Endothelial cell of umbilical vein (primary cell): ENCODE measurements at regions not wholly inside any gene's neighbourhood (a gene's known extent, or its start where the extent isn't known, plus 50 kb on each side); places are given as distances from the start of the nearest gene placed in this dataset.

ENCODE experiments used
- BruUV-seq: library from RNA; stranded (reverse); fragments of 400-500 nt; replicated peaks from 2 replicates; lab custom pipeline; 2021; lab: Mats Ljungman, UMichigan
- CTCF ChIA-PET: fragments of 300-600, 350-600 bp; sonication (Branson Sonifier 250); formaldehyde crosslinking; loops from one replicate; lab custom pipeline; 2021; ENCODE audit warnings: antibody characterized with exemption, inconsistent platforms; lab: Charles Lee
- POLR2A ChIA-PET: fragments of 300-600, 350-600 bp; sonication (Branson Sonifier 250); formaldehyde crosslinking; loops from one replicate; lab custom pipeline; 2021; ENCODE audit warnings: antibody characterized with exemption, inconsistent platforms; lab: Charles Lee
- DNase-seq: peaks from one replicate; pipeline ENCODE4 v3.0.0-alpha.2; 2011; ENCODE audit warnings: low read depth, low spot score
- FAIRE-seq: peaks from 2 replicates; lab custom pipeline; 2011; peaks lifted over from hg19 to GRCh38; lab: Jason Lieb, UNC
- H2AFZ ChIP-seq: 2 replicates; pipeline ENCODE4 v1.6.0; 2012; ENCODE audit warnings: low read depth, low read length, control low read depth, inconsistent platforms
- H3K27ac ChIP-seq: 2 replicates; pipeline ENCODE4 v1.5.1; 2011; ENCODE audit warnings: low read depth, mild to moderate bottlenecking, control low read depth, low read length, moderate library complexity; ENCODE audit not compliant: insufficient read depth
- H3K27me3 ChIP-seq, 2 experiments: 2 replicates each; pipeline versions ENCODE4 v1.6.0 to v1.6.1; 2011; ENCODE audit warnings: low read length in 2 of 2, mixed read lengths in 1 of 2; ENCODE audit not compliant: control insufficient read depth in 2 of 2, insufficient read depth in 2 of 2
- H3K36me3 ChIP-seq, 2 experiments: 2 replicates in 1 of 2; 3 replicates in 1 of 2; pipeline ENCODE4 v1.5.1; 2011; ENCODE audit warnings: low read length in 2 of 2, mild to moderate bottlenecking in 1 of 2, moderate library complexity in 1 of 2; ENCODE audit not compliant: control insufficient read depth in 2 of 2, insufficient read depth in 2 of 2; ENCODE audit errors: extremely low read depth in 1 of 2
- H3K4me1 ChIP-seq: 3 replicates; pipeline ENCODE4 v1.5.1; 2011; ENCODE audit warnings: mild to moderate bottlenecking, low read length; ENCODE audit not compliant: control insufficient read depth, insufficient read depth; ENCODE audit errors: extremely low read depth
- H3K4me2 ChIP-seq: 2 replicates; pipeline ENCODE4 v1.6.1; 2011; ENCODE audit warnings: low read length, control low read depth, mixed read lengths; ENCODE audit not compliant: insufficient read depth
- H3K4me3 ChIP-seq, 3 experiments: fragments of 200-600 bp in 1 of 3; sonication (generic), shearing (Covaris generic) in 1 of 3; replicated peaks in 1 of 3; 2 replicates each; pipeline ENCODE4 v1.5.1; 2011 to 2016; ENCODE audit warnings: control low read depth in 3 of 3, low read length in 3 of 3, mild to moderate bottlenecking in 2 of 3, inconsistent platforms in 1 of 3, low read depth in 1 of 3, moderate library complexity in 1 of 3; ENCODE audit not compliant: insufficient read depth in 1 of 3
- H3K79me2 ChIP-seq: 2 replicates; pipeline ENCODE4 v1.6.0; 2012; ENCODE audit warnings: low read length, inconsistent platforms; ENCODE audit not compliant: control insufficient read depth, insufficient read depth
- H3K9ac ChIP-seq: replicated peaks from 2 replicates; pipeline ENCODE3; 2011; ENCODE audit warnings: low read length, control low read depth; ENCODE audit not compliant: insufficient read depth; ENCODE audit errors: extremely low read depth
- H3K9me1 ChIP-seq: replicated peaks from 3 replicates; pipeline ENCODE4 v1.6.0; 2011; ENCODE audit warnings: mild to moderate bottlenecking, low read length; ENCODE audit not compliant: control insufficient read depth, insufficient read depth; ENCODE audit errors: extremely low read depth
- H3K9me3 ChIP-seq: replicated peaks from 2 replicates; pipeline ENCODE4 v1.5.1; 2012; ENCODE audit warnings: low read length, inconsistent platforms; ENCODE audit not compliant: control insufficient read depth, insufficient read depth
- H4K20me1 ChIP-seq: replicated peaks from 2 replicates; pipeline ENCODE3; 2011; ENCODE audit warnings: mild to moderate bottlenecking, low read length; ENCODE audit not compliant: control insufficient read depth, insufficient read depth; ENCODE audit errors: extremely low read depth
- EZH2 ChIP-seq: IDR thresholded peaks from 2 replicates; pipeline ENCODE4 v1.6.1; 2012; ENCODE audit warnings: borderline replicate concordance, low read depth, mild to moderate bottlenecking, moderate library complexity, low read length, inconsistent platforms; ENCODE audit not compliant: severe bottlenecking
- FOS ChIP-seq: IDR thresholded peaks from 2 replicates; pipeline ENCODE4 v1.6.1; 2011; ENCODE audit warnings: mild to moderate bottlenecking, low read length, moderate library complexity, borderline replicate concordance; ENCODE audit not compliant: insufficient read depth
- GATA2 ChIP-seq: IDR thresholded peaks from 2 replicates; pipeline ENCODE4 v1.7.0; 2011; ENCODE audit warnings: low read depth, mild to moderate bottlenecking, moderate library complexity, mixed read lengths, low read length; ENCODE audit not compliant: insufficient read length, insufficient read depth
- JUN ChIP-seq: IDR thresholded peaks from 2 replicates; pipeline ENCODE4 v1.6.1; 2011; ENCODE audit warnings: borderline replicate concordance, low read depth; ENCODE audit not compliant: insufficient read length, insufficient read depth
- MAX ChIP-seq: IDR thresholded peaks from 2 replicates; pipeline ENCODE4 v1.6.1; 2011; ENCODE audit not compliant: insufficient read depth, insufficient read length
- MYC ChIP-seq: IDR thresholded peaks from one replicate; pipeline ENCODE4 v1.6.1; 2011; ENCODE audit warnings: mild to moderate bottlenecking, low read depth, low read length
- POLR2A ChIP-seq: IDR thresholded peaks from 2 replicates; pipeline ENCODE4 v1.6.1; 2012; ENCODE audit warnings: low read depth, mild to moderate bottlenecking, control low read depth, low read length
- POLR2AphosphoS5 ChIP-seq: IDR thresholded peaks from 2 replicates; pipeline ENCODE4 v1.6.1; 2012; ENCODE audit warnings: low read depth, mild to moderate bottlenecking, control low read depth, low read length, moderate library complexity; ENCODE audit not compliant: insufficient read depth
- dilution Hi-C: fragments of 300-500 bp; cut with MboI; formaldehyde crosslinking; loops from one replicate; pipeline ENCODE4 v1.15.0; 2019; ENCODE audit warnings: low sequenced_read_pairs; ENCODE audit not compliant: extremely low pct_ligation_motif_present
- intact Hi-C: fragments of 100-400 bp; cut with micrococcal nuclease; formaldehyde crosslinking; loops from one replicate; pipeline ENCODE4 v1.10.0; 2022
- TF ChIP-seq, protein P1 (sequence below), 2 donors: IDR thresholded peaks; 1 replicate in 1 of 2; 2 replicates in 1 of 2; pipeline ENCODE4 v1.5.1; 2011; ENCODE audit warnings: low read length in 2 of 2, mild to moderate bottlenecking in 2 of 2, moderate library complexity in 2 of 2, control low read depth in 1 of 2, inconsistent platforms in 1 of 2, low read depth in 1 of 2; ENCODE audit not compliant: insufficient read depth in 1 of 2; ENCODE audit errors: extremely low read depth in 1 of 2

GRCh38 chr16:65532258-65532657 is 410.4 kb upstream of the CDH11 start:
- BruUV-seq: no TSS peak
- Histone ChIP-seq H2AFZ (peak overlapping the region; percentile 80), H3K4me2 (peak overlapping the region; percentile 25), H4K20me1 (no peaks in the 10 kb centered on the region), H3K27me3 (no peaks in the 10 kb centered on the region), H3K79me2 (no peaks in the 10 kb centered on the region), H3K9me3 (no peaks in the 10 kb centered on the region), H3K9ac (no peak overlapping the region), H3K9me1 (no peaks in the 10 kb centered on the region), H3K4me3 (peak overlapping the region in 1 of 3 experiments; percentile 8), H3K27ac (no peak overlapping the region), H3K4me1 (no peaks in the 10 kb centered on the region), H3K36me3 (no peaks in the 10 kb centered on the region)
- dilution Hi-C loops: no loop called here
- CTCF ChIA-PET: no interaction called here
- TF ChIP-seq MYC (no peak), GATA2 (no peak), MAX (no peak), POLR2AphosphoS5 (no peak), POLR2A (no peak), FOS (no peak), EZH2 (no peak), JUN (no peak)
- TF ChIP-seq, protein P1, sequence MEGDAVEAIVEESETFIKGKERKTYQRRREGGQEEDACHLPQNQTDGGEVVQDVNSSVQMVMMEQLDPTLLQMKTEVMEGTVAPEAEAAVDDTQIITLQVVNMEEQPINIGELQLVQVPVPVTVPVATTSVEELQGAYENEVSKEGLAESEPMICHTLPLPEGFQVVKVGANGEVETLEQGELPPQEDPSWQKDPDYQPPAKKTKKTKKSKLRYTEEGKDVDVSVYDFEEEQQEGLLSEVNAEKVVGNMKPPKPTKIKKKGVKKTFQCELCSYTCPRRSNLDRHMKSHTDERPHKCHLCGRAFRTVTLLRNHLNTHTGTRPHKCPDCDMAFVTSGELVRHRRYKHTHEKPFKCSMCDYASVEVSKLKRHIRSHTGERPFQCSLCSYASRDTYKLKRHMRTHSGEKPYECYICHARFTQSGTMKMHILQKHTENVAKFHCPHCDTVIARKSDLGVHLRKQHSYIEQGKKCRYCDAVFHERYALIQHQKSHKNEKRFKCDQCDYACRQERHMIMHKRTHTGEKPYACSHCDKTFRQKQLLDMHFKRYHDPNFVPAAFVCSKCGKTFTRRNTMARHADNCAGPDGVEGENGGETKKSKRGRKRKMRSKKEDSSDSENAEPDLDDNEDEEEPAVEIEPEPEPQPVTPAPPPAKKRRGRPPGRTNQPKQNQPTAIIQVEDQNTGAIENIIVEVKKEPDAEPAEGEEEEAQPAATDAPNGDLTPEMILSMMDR (IDR thresholded peaks at IDR 0.05; ENCODE audit: extremely low read depth in 1 of 2, insufficient read depth in 1 of 2, low read depth in 1 of 2, low read length in 2 of 2): no peak
- intact Hi-C loops: no loop called here
- FAIRE-seq: no peak
- DNase-seq: peak; percentile 11
- POLR2A ChIA-PET: no interaction called here
